ENCODE measurements at regions not wholly inside any gene's neighbourhood (a gene's known extent, or its start where the extent isn't known, plus 50 kb on each side); places are given as distances from the start of the nearest gene placed in this dataset.

DNA sequence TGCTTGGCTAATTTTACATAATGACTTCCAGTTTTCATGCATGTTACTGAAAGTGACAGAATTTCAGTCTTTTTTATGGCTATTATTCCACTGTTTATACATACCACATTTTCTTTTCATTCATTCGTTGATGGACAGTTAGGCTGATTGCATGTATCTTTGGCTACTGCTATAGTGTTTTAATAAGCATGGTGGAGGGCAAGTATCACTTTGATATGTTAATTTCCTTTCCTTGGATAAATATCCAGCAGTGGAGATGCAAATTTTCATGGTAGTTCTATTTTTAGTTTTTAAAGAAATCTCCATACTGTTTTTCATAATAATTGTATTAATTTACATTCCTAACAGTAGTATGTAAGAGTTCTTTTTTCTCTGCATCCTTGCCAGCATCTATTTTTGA lies 297.9 kb downstream of the PRR16 start:
- no peak for DNase-seq (ENCODE audit: low spot score in 2 of 2)
- Histone ChIP-seq H3K36me3 (no peaks in the 10 kb centered on the region), H3K9me3 (peaks cover 0 to under 1% of the 10 kb centered on the region in 2 donors), H3K27me3 (no peaks in the 10 kb centered on the region), H3K4me1 (no peaks in the 10 kb centered on the region), H3K27ac (no peak overlapping the region), H3K4me3 (no peak overlapping the region)
- TF ChIP-seq, protein P1, sequence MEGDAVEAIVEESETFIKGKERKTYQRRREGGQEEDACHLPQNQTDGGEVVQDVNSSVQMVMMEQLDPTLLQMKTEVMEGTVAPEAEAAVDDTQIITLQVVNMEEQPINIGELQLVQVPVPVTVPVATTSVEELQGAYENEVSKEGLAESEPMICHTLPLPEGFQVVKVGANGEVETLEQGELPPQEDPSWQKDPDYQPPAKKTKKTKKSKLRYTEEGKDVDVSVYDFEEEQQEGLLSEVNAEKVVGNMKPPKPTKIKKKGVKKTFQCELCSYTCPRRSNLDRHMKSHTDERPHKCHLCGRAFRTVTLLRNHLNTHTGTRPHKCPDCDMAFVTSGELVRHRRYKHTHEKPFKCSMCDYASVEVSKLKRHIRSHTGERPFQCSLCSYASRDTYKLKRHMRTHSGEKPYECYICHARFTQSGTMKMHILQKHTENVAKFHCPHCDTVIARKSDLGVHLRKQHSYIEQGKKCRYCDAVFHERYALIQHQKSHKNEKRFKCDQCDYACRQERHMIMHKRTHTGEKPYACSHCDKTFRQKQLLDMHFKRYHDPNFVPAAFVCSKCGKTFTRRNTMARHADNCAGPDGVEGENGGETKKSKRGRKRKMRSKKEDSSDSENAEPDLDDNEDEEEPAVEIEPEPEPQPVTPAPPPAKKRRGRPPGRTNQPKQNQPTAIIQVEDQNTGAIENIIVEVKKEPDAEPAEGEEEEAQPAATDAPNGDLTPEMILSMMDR (IDR thresholded peaks at IDR 0.05) = no peak
- no peak for TF ChIP-seq POLR2AphosphoS5 (IDR thresholded peaks at IDR 0.05)
- TF ChIP-seq POLR2A (IDR thresholded peaks at IDR 0.05) = no peak
- intact Hi-C loops (cut with DNase I; ENCODE audit: low total_unique reads) = no loop called here

DNA sequence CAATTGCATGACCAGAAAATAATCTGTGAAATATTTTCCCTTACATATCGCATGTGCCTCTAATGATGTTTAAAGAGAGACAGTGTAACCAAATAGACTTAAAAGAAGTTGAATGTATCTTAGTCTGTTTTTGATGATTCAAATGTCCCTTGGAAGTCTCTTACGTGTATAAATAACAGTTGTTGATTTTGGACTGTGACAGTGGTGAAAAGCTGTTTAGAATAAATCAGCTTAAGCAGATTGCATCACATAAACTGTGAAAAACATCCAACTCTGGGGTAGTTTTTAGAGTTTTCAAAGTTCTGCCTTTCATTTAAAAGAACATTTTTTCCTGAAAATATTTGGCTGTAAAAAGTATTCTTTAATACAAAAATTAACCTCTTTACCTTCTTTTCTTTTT lies 301.1 kb downstream of the PRR16 start:
- no peaks in the 10 kb centered on the region for H3K27me3 ChIP-seq
- H3K4me3 ChIP-seq = no peak overlapping the region
- intact Hi-C loops (cut with DNase I; ENCODE audit: low total_unique reads) = no loop called here
- no peak overlapping the region for H3K27ac ChIP-seq
- TF ChIP-seq POLR2A (IDR thresholded peaks at IDR 0.05) (no peak), POLR2AphosphoS5 (IDR thresholded peaks at IDR 0.05) (no peak)
- TF ChIP-seq, protein P1 (IDR thresholded peaks at IDR 0.05) = no peak
- DNase-seq (ENCODE audit: low spot score in 2 of 2) = no peak
- H3K4me1 ChIP-seq = no peaks in the 10 kb centered on the region
- no peaks in the 10 kb centered on the region for H3K36me3 ChIP-seq
- no peaks in the 10 kb centered on the region for H3K9me3 ChIP-seq

DNA sequence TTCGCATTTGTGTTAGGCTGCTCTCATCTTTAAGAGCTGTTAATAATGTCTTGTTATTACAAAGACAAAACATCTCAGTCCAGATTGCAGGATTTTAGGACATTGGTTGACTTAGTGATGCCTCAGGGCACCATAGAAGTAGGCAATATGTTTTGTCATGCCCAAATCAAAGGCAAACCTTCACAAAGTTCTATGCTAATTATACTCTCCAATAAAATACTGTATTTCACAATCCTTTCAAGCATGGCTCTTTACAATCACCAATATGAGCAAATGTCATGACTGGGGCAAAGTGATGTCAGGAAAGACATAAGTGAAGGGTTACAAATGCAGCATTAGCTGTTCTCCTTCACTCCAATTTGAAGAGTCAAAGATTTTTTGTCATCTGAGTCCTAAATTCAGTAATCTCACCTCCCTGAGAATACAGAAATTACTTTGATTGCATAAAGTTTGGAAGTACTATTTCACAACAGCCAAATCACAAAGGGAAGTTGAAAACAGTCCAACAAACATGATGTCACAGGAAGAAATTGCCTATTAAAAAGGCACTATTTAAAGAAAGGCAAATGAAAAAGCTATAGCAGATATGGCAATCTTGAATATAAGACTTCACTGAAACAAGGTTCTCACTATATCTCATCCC lies 303.2 kb downstream of the PRR16 start:
- Histone ChIP-seq H3K4me3 (no peak overlapping the region), H3K4me1 (no peaks in the 10 kb centered on the region), H3K27ac (no peak overlapping the region), H3K36me3 (no peaks in the 10 kb centered on the region), H3K27me3 (no peaks in the 10 kb centered on the region), H3K9me3 (no peaks in the 10 kb centered on the region)
- TF ChIP-seq POLR2AphosphoS5 (IDR thresholded peaks at IDR 0.05) = no peak
- TF ChIP-seq, protein P1 (IDR thresholded peaks at IDR 0.05) = no peak
- intact Hi-C loops (cut with DNase I; ENCODE audit: low total_unique reads) = no loop called here
- no peak for DNase-seq (ENCODE audit: low spot score in 2 of 2)

DNA sequence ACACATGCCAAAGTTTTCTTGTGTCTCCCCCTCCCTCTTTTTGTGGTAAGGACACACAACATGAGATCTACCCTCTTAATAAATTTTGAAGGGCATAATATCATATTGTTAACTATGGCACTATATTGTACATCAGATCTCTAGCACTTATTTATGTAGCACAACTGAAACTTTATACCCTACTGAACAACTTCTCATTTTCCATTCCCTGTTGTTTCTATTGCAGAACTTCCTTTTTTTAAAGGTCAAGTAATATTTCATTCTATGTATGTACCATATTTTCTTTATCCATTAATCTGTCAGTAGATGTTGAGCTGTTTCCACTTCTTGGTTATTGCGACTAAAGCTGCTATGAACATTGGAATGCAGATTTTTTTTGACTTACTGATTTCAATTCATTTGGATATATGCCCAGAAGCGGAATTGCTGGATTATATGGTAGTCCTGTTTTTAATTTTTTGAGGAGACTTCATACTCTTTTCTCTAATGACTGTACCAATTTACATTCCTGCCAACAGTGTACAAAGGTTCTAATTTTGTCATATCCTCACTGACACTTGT lies 305.3 kb downstream of the PRR16 start:
- intact Hi-C loops (cut with DNase I; ENCODE audit: low total_unique reads) = no loop called here
- DNase-seq (ENCODE audit: low spot score in 2 of 2) = no peak
- Histone ChIP-seq H3K27me3 (no peaks in the 10 kb centered on the region), H3K27ac (no peak overlapping the region), H3K9me3 (no peaks in the 10 kb centered on the region), H3K36me3 (no peaks in the 10 kb centered on the region), H3K4me1 (no peaks in the 10 kb centered on the region), H3K4me3 (no peak overlapping the region)
- TF ChIP-seq POLR2AphosphoS5 (IDR thresholded peaks at IDR 0.05) (no peak), POLR2A (IDR thresholded peaks at IDR 0.05) (no peak)
- TF ChIP-seq, protein P1 (IDR thresholded peaks at IDR 0.05) = no peak

DNA sequence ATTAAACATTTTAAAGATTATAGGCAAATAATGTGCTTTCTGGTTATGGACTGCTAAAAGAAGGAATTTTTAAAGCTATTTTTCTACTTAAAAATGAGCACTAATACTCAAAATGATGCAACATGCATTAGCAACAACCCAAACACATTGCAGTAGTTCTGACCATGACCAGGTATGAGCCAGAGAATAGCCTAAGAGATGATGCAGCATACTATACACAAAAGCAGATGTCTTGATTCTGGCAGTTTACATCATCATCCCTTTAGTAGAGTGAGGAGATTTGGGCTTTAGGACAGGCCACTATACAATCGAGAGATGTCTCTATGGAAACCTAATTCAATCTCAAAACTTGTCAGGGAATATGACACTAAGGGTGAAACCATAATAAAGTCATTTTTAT lies 307.1 kb downstream of the PRR16 start:
- Histone ChIP-seq H3K27me3 (no peaks in the 10 kb centered on the region), H3K36me3 (no peaks in the 10 kb centered on the region), H3K27ac (no peak overlapping the region), H3K9me3 (no peaks in the 10 kb centered on the region), H3K4me3 (no peak overlapping the region), H3K4me1 (no peaks in the 10 kb centered on the region)
- no peak for TF ChIP-seq POLR2AphosphoS5 (IDR thresholded peaks at IDR 0.05)
- TF ChIP-seq, protein P1 (IDR thresholded peaks at IDR 0.05) = no peak
- DNase-seq (ENCODE audit: low spot score in 2 of 2) = no peak
- intact Hi-C loops (cut with DNase I; ENCODE audit: low total_unique reads) = no loop called here
